ENCODE measurements at regions not wholly inside any gene's neighbourhood (a gene's known extent, or its start where the extent isn't known, plus 50 kb on each side); places are given as distances from the start of the nearest gene placed in this dataset.

DNA sequence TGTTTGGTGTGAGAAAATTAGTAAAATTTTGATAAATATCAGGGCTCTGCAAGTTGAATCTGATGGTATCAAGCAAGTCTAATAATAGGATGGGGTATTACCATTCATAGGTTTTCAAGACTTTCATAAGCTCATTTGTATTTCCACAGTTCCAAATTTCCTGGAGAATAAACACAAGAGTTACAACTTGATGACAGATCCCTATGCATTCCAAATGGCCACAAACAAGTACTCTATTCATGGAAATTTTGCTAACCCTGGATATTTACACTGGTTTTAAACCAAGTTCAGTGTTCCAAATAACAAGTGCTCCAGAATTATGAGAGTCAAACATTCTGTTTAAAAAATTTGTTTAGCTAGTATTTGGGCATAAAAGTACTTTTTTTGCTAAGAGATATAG is 75.0 kb upstream of the CNTN6 start:
- TF ChIP-seq, protein P1, sequence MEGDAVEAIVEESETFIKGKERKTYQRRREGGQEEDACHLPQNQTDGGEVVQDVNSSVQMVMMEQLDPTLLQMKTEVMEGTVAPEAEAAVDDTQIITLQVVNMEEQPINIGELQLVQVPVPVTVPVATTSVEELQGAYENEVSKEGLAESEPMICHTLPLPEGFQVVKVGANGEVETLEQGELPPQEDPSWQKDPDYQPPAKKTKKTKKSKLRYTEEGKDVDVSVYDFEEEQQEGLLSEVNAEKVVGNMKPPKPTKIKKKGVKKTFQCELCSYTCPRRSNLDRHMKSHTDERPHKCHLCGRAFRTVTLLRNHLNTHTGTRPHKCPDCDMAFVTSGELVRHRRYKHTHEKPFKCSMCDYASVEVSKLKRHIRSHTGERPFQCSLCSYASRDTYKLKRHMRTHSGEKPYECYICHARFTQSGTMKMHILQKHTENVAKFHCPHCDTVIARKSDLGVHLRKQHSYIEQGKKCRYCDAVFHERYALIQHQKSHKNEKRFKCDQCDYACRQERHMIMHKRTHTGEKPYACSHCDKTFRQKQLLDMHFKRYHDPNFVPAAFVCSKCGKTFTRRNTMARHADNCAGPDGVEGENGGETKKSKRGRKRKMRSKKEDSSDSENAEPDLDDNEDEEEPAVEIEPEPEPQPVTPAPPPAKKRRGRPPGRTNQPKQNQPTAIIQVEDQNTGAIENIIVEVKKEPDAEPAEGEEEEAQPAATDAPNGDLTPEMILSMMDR (conservative IDR thresholded peaks at IDR 0.05) = no peak
- Histone ChIP-seq H3K27me3 (ENCODE audit: control insufficient read depth, insufficient read depth, low read length, poor library complexity, severe bottlenecking) (no peaks in the 10 kb centered on the region), H3K27ac (ENCODE audit: low read depth, low read length) (no peak overlapping the region), H3K36me3 (ENCODE audit: control insufficient read depth, insufficient read depth, low read length) (no peaks in the 10 kb centered on the region), H3K9me3 (ENCODE audit: control insufficient read depth, low read length) (peaks cover 64% of the 10 kb centered on the region), H3K9ac (ENCODE audit: extremely low read depth, low read length, poor library complexity, severe bottlenecking) (no peak overlapping the region), H3K4me3 (ENCODE audit: low read length) (no peak overlapping the region), H3K4me1 (ENCODE audit: control insufficient read depth, insufficient read depth, low read length) (no peaks in the 10 kb centered on the region)
- Mint-ChIP-seq H3K4me3 (no peak overlapping the region), H3K36me3 (ENCODE audit: low read depth) (no peaks in the 10 kb centered on the region), H3K9me3 (no peaks in the 10 kb centered on the region), H3K27me3 (ENCODE audit: insufficient read depth) (no peaks in the 10 kb centered on the region), H3K4me1 (no peaks in the 10 kb centered on the region), H3K27ac (no peak overlapping the region)
- no peak for DNase-seq

DNA sequence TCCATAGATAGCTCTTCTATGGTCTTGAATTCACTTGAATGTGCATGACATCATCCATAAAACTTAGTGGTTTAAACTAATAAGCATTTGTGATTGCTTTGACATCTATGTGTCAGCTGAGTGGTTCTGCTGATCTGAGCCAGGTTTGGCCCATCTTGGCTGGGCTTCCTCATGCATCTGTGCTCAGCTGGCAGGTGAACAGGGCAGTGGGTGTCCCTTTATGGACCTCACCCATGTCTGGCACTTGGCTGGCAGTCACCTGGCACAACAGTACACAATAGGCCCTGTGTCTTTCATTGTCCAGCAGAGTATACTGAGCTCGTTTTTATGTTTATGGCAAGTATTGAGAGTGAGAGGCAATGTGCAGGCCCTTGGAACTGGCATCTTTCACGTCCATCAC is 73.7 kb upstream of the CNTN6 start:
- no peaks in the 10 kb centered on the region for H3K27me3 Mint-ChIP-seq (ENCODE audit: insufficient read depth)
- Histone ChIP-seq H3K4me1 (ENCODE audit: control insufficient read depth, insufficient read depth, low read length) (no peaks in the 10 kb centered on the region), H3K4me3 (ENCODE audit: low read length) (no peak overlapping the region), H3K27me3 (ENCODE audit: control insufficient read depth, insufficient read depth, low read length, poor library complexity, severe bottlenecking) (no peaks in the 10 kb centered on the region), H3K27ac (ENCODE audit: low read depth, low read length) (no peak overlapping the region), H3K9ac (ENCODE audit: extremely low read depth, low read length, poor library complexity, severe bottlenecking) (no peak overlapping the region), H3K9me3 (ENCODE audit: control insufficient read depth, low read length) (peaks cover 60% of the 10 kb centered on the region), H3K36me3 (ENCODE audit: control insufficient read depth, insufficient read depth, low read length) (no peaks in the 10 kb centered on the region)
- TF ChIP-seq, protein P1 (conservative IDR thresholded peaks at IDR 0.05) = no peak
- no peaks in the 10 kb centered on the region for H3K9me3 Mint-ChIP-seq
- 50 to 55% methylated on average over 1 to 2 of the region's 2 CpGs for WGBS, 2 experiments (ENCODE audit: insufficient coverage in 1 of 2, insufficient read length in 1 of 2)
- no peaks in the 10 kb centered on the region for H3K4me1 Mint-ChIP-seq
- DNase-seq = no peak
- no peak overlapping the region for H3K4me3 Mint-ChIP-seq
- H3K36me3 Mint-ChIP-seq (ENCODE audit: low read depth) = no peaks in the 10 kb centered on the region
- no peak overlapping the region for H3K27ac Mint-ChIP-seq

DNA sequence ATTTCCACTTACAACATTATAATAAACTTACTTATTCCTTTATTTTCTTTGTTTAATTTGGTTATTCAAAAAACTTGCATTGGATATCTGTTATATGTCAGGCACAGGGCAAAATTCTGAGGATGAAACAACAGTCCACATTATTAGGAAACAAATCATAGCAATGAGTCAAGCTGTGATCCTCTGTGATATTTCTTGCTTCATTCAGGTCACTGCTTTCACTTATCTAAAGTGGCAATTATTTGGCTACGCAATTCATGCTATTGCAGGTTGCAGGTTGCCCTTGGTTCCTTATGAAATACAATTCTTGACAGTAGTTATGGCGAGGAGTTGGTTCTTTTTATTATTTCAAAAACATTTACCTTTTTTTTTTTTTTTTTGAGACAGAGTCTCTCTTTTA is 66.4 kb upstream of the CNTN6 start:
- no peak overlapping the region for H3K9ac ChIP-seq (ENCODE audit: extremely low read depth, low read length, poor library complexity, severe bottlenecking)
- H3K27me3 ChIP-seq (ENCODE audit: control insufficient read depth, insufficient read depth, low read length, poor library complexity, severe bottlenecking) = no peaks in the 10 kb centered on the region
- 94% methylated on average over 1 of the region's 2 CpGs; no CpG with 5 or more reads in 1 of the 2 experiments for WGBS, 2 experiments (ENCODE audit: insufficient coverage in 1 of 2, insufficient read length in 1 of 2)
- Mint-ChIP-seq H3K9me3 (no peaks in the 10 kb centered on the region), H3K36me3 (ENCODE audit: low read depth) (no peaks in the 10 kb centered on the region), H3K4me3 (no peak overlapping the region), H3K27ac (no peak overlapping the region), H3K4me1 (no peaks in the 10 kb centered on the region), H3K27me3 (ENCODE audit: insufficient read depth) (no peaks in the 10 kb centered on the region)
- peaks cover 48% of the 10 kb centered on the region for H3K9me3 ChIP-seq (ENCODE audit: control insufficient read depth, low read length)
- no peaks in the 10 kb centered on the region for H3K36me3 ChIP-seq (ENCODE audit: control insufficient read depth, insufficient read depth, low read length)
- no peak overlapping the region for H3K27ac ChIP-seq (ENCODE audit: low read depth, low read length)
- TF ChIP-seq, protein P1 (conservative IDR thresholded peaks at IDR 0.05) = no peak
- DNase-seq = no peak
- no peak overlapping the region for H3K4me3 ChIP-seq (ENCODE audit: low read length)
- no peaks in the 10 kb centered on the region for H3K4me1 ChIP-seq (ENCODE audit: control insufficient read depth, insufficient read depth, low read length)
